ENCODE measurements at regions not wholly inside any gene's neighbourhood (a gene's known extent, or its start where the extent isn't known, plus 50 kb on each side); places are given as distances from the start of the nearest gene placed in this dataset.

DNA sequence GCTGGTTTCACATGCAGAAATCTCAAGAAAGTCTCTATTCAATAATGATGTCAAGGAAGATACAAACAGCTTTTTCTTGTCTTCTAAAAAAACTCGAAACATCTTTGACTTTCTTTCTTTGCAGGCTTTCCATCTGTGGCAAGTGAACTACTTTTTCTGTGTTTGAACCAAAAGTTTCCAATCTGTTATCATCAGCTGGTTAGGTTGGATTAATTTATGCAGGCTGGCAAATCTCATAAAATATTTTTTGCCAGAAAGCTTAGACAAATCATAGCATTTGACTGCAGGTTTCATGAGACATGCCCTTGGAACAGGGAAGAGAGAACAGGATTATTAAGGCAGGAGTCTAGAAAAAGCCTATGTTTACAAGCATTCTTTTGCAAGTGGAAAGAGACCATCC lies 86.1 kb upstream of the ARHGAP42 start:
- Histone ChIP-seq H3K4me1 (ENCODE audit: control insufficient read depth in 1 of 2, insufficient read depth in 2 of 2, low read length in 2 of 2) (no peaks in the 10 kb centered on the region), H3K9ac (ENCODE audit: low read length) (no peak overlapping the region), H3K4me2 (ENCODE audit: low read length) (no peak overlapping the region), H3K4me3 (replicated peaks in 1 of 2; ENCODE audit: low read depth in 1 of 2, low read length in 2 of 2) (no peak overlapping the region), H3K36me3 (ENCODE audit: control insufficient read depth in 1 of 2, insufficient read depth in 2 of 2, low read length in 2 of 2) (no peaks in the 10 kb centered on the region), H4K20me1 (ENCODE audit: insufficient read depth) (no peaks in the 10 kb centered on the region), H3K27me3 (ENCODE audit: insufficient read depth, low read length) (no peaks in the 10 kb centered on the region), H3K27ac (ENCODE audit: low read depth, low read length) (no peak overlapping the region), H3K79me2 (ENCODE audit: insufficient read depth, low read length) (no peaks in the 10 kb centered on the region), H3K9me2 (ENCODE audit: insufficient read depth) (no peaks in the 10 kb centered on the region), H2AFZ (ENCODE audit: low read depth, low read length, poor library complexity, severe bottlenecking) (no peak overlapping the region), H3K9me3 (ENCODE audit: control insufficient read depth in 1 of 2, insufficient read depth in 1 of 2, low read depth in 1 of 2, low read length in 2 of 2) (no peaks in the 10 kb centered on the region)
- intact Hi-C loops (cut with micrococcal nuclease) = no loop called here
- no peak for TF ChIP-seq SRF (IDR thresholded peaks at IDR 0.05; ENCODE audit: low read depth)
- no peak for TF ChIP-seq RAD21 (IDR thresholded peaks at IDR 0.05; ENCODE audit: low read depth)
- no peak for TF ChIP-seq POLR2AphosphoS5 (IDR thresholded peaks at IDR 0.05; ENCODE audit: low read depth, low read length)
- TF ChIP-seq FOSL1 (IDR thresholded peaks at IDR 0.05; ENCODE audit: low read depth) = no peak
- TF ChIP-seq CEBPB (IDR thresholded peaks at IDR 0.05; ENCODE audit: low read depth) = no peak
- TF ChIP-seq SIN3A (IDR thresholded peaks at IDR 0.05; ENCODE audit: low read depth) = no peak
- TF ChIP-seq EZH2phosphoT487 (IDR thresholded peaks at IDR 0.05; ENCODE audit: borderline replicate concordance) = no peak
- TF ChIP-seq EGR1 (IDR thresholded peaks at IDR 0.05; ENCODE audit: low read depth) = no peak
- TF ChIP-seq POLR2A (IDR thresholded peaks at IDR 0.05; ENCODE audit: borderline replicate concordance, extremely low read depth, insufficient read depth, insufficient read length) = no peak
- TF ChIP-seq JUND (IDR thresholded peaks at IDR 0.05) = no peak
- no peak for TF ChIP-seq ZBTB33 (IDR thresholded peaks at IDR 0.05; ENCODE audit: extremely low read depth, insufficient replicate concordance, low read length)
- no peak for TF ChIP-seq ATF3 (IDR thresholded peaks at IDR 0.05)
- TF ChIP-seq ZFX (IDR thresholded peaks at IDR 0.05) = no peak
- no peak for TF ChIP-seq TCF7L2 (IDR thresholded peaks at IDR 0.05; ENCODE audit: borderline replicate concordance, extremely low read depth, insufficient read depth, insufficient read length)
- TF ChIP-seq SP1 (IDR thresholded peaks at IDR 0.05; ENCODE audit: low read depth) = no peak
- TF ChIP-seq CTCF (IDR thresholded peaks at IDR 0.05 in 2 of 3, conservative IDR thresholded peaks at IDR 0.05 in 1 of 3; ENCODE audit: borderline replicate concordance in 1 of 3, insufficient read depth in 1 of 3, low read depth in 2 of 3, low read length in 2 of 3) = no peak
- BruUV-seq (replicated peaks) = no TSS peak
- ATAC-seq = no peak
- DNase-seq (ENCODE audit: low read depth, low spot score) = no peak
- RAD21 ChIA-PET (ENCODE audit: low non-redundant PET in 1 of 2, low total read pairs in 2 of 2, uncharacterized antibody in 2 of 2, unreplicated experiment in 2 of 2) = no interaction called here
- CTCF ChIA-PET = interaction anchor here (1.3 kb wide), 1 partner anchor 82 kb away, joined by 3 read pairs; no protein-coding TSS in a partner anchor
- POLR2A ChIA-PET = no interaction called here
